HCEC 1CT (cell line): ENCODE measurements at regions not wholly inside any gene's neighbourhood (a gene's known extent, or its start where the extent isn't known, plus 50 kb on each side); places are given as distances from the start of the nearest gene placed in this dataset.
A peak's percentile ranks its signal among the peaks of the same experiment; 100 is the strongest.
"Not testable (repeated sequence)": the region's sequence is repeated elsewhere in the genome, so short reads cannot be mapped to it uniquely, and the experiment has no call there.

Experiments used
- DNase-seq: peaks from one replicate; pipeline ENCODE4 v3.0.0-alpha.2; 2017

GRCh38 chr20:19835533-19836222 is 77.6 kb downstream of the RIN2 start:
- DNase-seq: no peak

GRCh38 chr20:19838468-19838867 is 80.4 kb downstream of the RIN2 start:
- DNase-seq: no peak

- no peak for DNase-seq
Observed at GRCh38 chr20:19839053-19839452, 81.0 kb downstream of the RIN2 start.

GRCh38 chr20:19840111-19840710 is 82.2 kb downstream of the RIN2 start:
- DNase-seq: no peak

- DNase-seq: no peak
Observed at GRCh38 chr20:19841740-19842139, 83.7 kb downstream of the RIN2 start.

- not testable (repeated sequence) for DNase-seq
Observed at GRCh38 chr20:19844850-19845249, 86.8 kb downstream of the RIN2 start.

- no peak for DNase-seq
Observed at GRCh38 chr20:19847383-19847782, 89.3 kb downstream of the RIN2 start.

GRCh38 chr20:19849341-19850197 is 91.5 kb downstream of the RIN2 start:
- DNase-seq: no peak

GRCh38 chr20:19850198-19850533 is 92.1 kb downstream of the RIN2 start:
- no peak for DNase-seq

GRCh38 chr20:19851861-19852260 is 93.8 kb downstream of the RIN2 start:
- no peak for DNase-seq

GRCh38 chr20:19855416-19855815 is 97.4 kb downstream of the RIN2 start:
- DNase-seq: no peak

GRCh38 chr20:19858466-19859371 is 100.7 kb downstream of the RIN2 start:
- peak; percentile 92 for DNase-seq

- no peak for DNase-seq
Observed at GRCh38 chr20:19859444-19859843, 101.4 kb downstream of the RIN2 start.

- DNase-seq: no peak
Observed at GRCh38 chr20:19860737-19861136, 102.7 kb downstream of the RIN2 start.

GRCh38 chr20:19861147-19861759 is 103.2 kb downstream of the RIN2 start:
- no peak for DNase-seq

GRCh38 chr20:19864130-19864529 is 106.1 kb downstream of the RIN2 start:
- DNase-seq: no peak

- no peak for DNase-seq
Observed at GRCh38 chr20:19866070-19866469, 108.0 kb downstream of the RIN2 start.

- peak; percentile 92 for DNase-seq
Observed at GRCh38 chr20:19867074-19867473, 109.0 kb downstream of the RIN2 start.

- no peak for DNase-seq
Observed at GRCh38 chr20:19867940-19868371, 109.9 kb downstream of the RIN2 start.

GRCh38 chr20:19868441-19868840 is 110.4 kb downstream of the RIN2 start:
- no peak for DNase-seq

GRCh38 chr20:19872001-19872400 is 113.9 kb downstream of the RIN2 start:
- DNase-seq: no peak

- DNase-seq: no peak
Observed at GRCh38 chr20:19874040-19874727, 116.1 kb downstream of the RIN2 start.
